Epidermal melanocyte (primary cell): ENCODE measurements at regions not wholly inside any gene's neighbourhood (a gene's known extent, or its start where the extent isn't known, plus 50 kb on each side); places are given as distances from the start of the nearest gene placed in this dataset.

Source experiments
- DNase-seq: peaks from one replicate; pipeline ENCODE4 v3.0.0; 2011; ENCODE audit warnings: low spot score; ENCODE audit not compliant: insufficient read length

GRCh38 chr6:166010136-166010960 lies 157.3 kb downstream of the TBXT start:
- no peak for DNase-seq

DNA sequence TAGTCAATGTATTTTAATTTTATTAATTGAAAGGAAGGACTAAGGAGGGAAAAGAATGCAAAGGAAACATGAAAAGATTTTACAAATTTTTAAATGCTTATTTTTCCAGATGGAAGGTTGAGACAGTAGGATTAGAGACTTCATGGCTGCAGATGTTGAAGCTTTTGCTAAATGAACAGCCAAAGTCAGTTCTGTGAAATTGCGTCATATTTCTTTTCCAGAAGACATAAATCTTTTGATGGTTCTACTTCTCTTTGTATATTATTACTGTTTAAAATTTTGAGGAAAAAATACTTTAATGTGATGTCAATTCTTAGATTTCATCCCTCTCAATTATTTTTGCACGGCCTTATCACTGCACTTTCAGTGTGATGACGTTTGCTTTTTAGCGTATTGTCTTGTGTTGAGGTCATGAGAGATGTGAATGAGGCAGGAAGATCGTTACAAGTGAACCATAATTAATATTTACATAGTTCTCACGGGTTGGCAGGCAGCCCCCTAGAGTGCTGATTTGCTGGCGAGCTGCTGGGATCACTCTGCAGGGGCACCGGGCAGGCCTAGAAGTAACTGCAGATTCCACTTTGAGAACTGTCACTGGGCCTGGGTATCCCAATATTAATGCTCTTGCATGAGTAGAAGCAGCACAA lies 158.1 kb downstream of the TBXT start:
- no peak for DNase-seq

GRCh38 chr6:166008441-166009369 lies 158.9 kb downstream of the TBXT start:
- no peak for DNase-seq

DNA sequence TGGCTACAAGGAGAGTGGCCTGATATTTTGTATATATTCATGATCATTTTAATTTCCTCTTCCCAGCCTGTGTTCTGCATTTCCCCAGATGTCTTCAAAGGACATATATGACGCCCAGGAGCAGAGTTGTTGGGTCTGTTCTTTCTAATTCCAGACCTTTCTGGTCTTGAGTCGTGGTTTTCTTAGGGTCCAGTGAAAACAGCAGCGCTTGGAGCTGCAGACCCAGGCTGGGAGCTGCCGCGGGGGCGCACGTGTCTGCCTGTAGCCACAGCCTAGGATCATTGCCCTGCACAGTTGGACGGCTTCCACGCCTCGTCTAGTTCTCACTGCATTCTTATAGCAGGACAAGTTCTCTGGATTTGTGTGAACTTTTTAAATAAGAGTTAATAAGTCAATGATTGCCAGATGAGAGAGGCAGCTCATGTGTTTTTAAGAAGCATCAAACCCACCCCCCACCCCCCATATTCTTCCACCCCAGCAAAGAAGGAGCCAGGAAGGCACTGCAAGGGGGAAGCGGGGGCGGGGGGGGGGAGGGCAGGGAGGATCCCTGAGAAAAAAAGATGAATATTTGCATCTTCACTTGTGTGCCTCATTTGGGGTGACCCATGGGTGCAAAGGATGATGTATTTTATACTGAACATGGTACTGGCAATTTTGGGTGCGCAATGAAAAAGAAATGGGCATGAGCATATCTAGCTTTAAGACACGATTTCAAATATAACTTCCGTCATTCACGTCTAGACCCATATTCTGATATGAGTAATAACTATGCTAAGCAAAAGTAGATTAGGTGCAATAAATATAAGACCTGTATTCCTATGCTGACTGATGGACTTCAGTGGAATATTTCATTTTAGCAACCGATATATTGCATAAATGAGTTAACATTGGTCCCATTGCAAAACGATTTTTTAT lies 160.0 kb downstream of the TBXT start:
- no peak for DNase-seq

DNA sequence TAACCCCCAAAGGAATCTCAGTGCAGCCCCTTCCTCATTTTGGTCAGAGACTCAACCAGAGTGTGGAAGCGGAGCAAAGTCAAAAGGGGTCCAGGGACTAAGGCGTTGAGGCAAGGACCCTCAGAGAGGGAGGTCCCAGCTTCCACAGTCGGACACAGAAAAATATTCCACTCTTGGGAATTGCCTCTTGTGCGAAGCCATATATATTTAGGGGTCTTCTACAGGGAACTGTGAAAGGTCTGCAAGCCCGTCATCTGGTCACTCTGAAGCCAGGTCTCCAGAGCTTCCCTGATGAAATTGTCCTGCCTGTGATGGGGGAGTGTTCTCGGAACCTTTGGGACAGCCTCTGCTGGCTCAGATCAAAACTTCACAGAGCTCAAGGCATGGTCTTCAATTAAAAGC lies 160.8 kb downstream of the TBXT start:
- no peak for DNase-seq

GRCh38 chr6:166005944-166006899 lies 161.4 kb downstream of the TBXT start:
- peak; percentile 68 for DNase-seq

GRCh38 chr6:166005401-166005943 lies 162.2 kb downstream of the TBXT start:
- peak; percentile 35 for DNase-seq

DNA sequence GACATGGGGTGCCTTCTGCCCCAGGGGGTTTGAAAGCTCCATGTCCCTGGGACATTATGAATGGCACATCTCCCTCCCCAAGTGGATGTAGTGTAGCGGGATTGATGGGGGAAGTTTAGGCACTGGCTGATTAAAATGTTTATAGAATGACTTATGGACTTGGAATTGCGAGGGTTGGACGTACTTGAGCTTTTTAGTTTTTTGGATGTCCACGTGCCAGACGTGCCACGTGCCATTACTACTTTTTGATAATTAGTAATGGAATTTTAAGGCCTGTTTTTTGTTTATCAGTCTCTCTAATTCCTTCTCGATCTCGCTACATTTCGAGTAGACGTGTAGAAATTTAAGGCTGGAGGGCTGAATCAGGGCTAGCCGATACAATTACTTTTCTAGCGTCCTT lies 162.8 kb downstream of the TBXT start:
- no peak for DNase-seq

DNA sequence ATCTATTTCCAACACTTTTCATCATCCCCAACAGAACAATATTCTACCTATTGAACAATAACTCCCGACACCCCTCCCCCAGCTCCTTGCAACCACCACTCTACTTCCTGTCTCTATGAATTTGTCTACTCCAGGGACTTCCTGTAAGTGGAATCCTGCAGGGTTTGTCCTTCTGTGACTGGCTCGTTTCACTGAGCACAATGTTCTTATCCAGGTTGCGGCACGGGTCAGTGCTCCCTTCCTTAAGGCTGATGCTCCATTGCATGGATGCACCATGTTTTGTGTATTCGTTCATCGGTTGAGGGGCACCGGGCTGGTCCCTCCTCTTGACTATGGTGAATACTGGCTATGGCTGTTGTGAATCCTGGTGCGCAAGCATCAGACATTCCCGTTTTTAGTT lies 163.2 kb downstream of the TBXT start:
- DNase-seq: no peak

DNA sequence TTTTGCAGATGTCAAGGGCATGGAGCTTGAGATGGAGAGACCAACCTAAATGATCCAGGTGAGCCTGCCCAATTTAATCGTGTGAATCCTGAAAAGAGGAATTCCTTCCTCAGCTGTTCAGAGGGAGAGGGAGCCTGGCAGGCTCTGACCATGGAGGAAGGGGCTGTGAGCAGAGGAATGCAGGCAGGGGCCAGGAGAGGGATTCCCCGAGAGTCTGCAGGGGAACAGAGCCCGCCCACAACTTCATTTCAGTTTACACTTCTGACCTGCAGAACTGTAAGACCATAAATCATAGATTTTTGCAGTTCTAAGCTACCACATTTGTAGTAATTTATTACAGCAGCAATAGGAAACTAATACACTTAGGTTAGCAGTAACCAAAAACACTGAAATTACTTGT lies 164.1 kb downstream of the TBXT start:
- DNase-seq: no peak

GRCh38 chr6:166001359-166001758 lies 166.3 kb downstream of the TBXT start:
- DNase-seq: no peak

DNA sequence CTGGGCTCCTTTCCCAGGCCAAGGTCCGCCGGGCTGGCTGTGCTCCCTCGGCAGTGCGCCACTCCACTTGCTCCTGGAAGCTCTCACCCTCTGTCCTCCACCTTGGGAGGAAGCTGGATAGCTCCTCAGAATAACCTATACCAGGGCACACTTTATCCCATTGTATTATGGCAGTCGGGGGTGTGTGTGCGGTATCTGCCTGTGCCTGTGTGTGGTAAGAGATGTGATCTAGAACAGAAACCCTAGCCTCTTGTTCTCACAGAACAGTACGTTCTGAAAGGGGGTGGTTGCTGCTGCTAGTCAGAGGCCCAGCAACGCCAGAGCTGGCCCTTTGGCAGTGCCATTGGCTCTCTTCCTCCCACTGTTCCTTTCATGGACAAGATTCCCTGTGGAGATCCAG lies 168.4 kb downstream of the TBXT start:
- no peak for DNase-seq

- DNase-seq: no peak
Measured at GRCh38 chr6:165998072-165998471, 169.6 kb downstream of the TBXT start.

- DNase-seq: no peak
Measured at GRCh38 chr6:165991341-165991740, 176.3 kb downstream of the TBXT start.

- DNase-seq: no peak
Measured at GRCh38 chr6:165990216-165990615, 177.4 kb downstream of the TBXT start.

DNA sequence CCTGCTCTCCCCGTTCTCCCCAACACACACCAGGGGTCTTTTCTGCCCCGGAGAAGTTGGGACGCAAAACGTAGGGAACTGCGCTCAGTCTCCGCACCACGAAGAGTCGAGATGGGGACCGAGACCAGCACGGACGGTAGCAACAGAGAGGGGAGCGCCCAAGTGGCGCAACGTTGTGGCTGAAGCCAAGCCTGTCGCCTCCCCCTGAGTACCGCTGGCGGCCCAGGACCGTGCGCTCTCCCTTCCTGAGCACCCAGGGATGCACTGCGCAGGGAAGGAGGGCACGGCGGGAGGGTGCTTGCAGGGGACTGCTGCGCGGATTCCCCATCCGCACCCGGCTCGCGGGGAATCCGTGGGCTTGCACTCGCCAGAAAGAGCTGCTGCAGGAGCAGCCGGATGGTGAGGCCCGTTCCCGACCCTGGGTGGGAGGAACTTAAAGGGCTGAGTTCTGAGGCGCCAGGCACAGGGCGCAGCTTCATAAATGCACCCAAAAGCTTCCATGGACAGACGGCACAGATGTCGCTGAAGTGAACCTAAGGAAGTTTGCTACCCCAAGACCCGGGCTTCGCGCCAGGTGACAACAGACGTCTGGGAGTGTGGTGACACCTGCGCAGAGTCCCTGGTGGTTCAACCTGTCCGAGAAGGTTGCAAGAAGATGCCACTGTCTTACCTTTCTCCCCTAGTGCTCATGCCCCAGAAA lies 178.7 kb downstream of the TBXT start:
- no peak for DNase-seq

- DNase-seq: no peak
Measured at GRCh38 chr6:165988302-165988756, 179.3 kb downstream of the TBXT start.

- peak; percentile 73 for DNase-seq
Measured at GRCh38 chr6:165987483-165988301, 180.0 kb downstream of the TBXT start.
